IPS-NIHi11 (cell line): ENCODE measurements at regions not wholly inside any gene's neighbourhood (a gene's known extent, or its start where the extent isn't known, plus 50 kb on each side); places are given as distances from the start of the nearest gene placed in this dataset.
A peak's percentile ranks its signal among the peaks of the same experiment; 100 is the strongest.

Source experiments
- DNase-seq: peaks from one replicate; pipeline ENCODE4 v3.0.0; 2012; ENCODE audit warnings: mixed read lengths, low spot score

DNA sequence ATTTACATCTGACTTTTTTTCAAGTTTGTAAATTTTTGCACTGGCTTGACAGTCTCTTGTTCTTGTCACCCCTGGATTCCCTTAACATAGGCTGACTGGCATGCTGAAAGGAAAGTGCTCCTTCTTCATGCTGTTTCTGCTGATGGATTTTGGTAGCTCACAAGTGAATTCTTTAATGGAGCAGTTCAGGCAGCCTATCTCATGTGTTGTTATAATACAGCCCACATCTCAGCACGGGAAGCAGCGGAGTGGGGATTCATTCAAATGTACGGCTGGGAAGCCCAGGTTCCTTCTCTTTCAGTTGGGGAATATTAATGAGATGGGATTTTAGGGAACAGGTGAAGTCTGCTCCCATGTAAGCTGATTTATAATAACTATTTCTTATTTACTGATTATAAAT lies 142.8 kb downstream of the CD8B2 start:
- no peak for DNase-seq

DNA sequence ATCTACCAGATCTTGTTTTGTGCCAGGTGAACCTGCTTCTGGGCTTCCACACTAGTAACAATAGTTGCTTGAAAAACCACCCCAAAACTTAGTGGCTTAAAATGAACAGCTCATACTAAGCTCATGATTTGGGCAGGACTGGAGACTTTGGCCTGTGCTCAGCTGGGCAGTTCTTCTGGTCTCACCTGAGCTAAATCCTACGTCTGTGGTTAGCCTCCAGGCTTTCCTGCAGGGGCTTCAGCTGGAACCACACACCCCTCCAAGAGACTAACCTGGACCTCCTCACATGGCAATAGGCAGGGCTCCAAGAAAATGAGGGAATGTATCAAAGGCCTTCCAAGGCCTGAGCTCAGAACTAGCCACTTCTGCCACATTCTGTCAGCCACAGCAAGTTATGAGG lies 144.1 kb downstream of the CD8B2 start:
- no peak for DNase-seq

DNA sequence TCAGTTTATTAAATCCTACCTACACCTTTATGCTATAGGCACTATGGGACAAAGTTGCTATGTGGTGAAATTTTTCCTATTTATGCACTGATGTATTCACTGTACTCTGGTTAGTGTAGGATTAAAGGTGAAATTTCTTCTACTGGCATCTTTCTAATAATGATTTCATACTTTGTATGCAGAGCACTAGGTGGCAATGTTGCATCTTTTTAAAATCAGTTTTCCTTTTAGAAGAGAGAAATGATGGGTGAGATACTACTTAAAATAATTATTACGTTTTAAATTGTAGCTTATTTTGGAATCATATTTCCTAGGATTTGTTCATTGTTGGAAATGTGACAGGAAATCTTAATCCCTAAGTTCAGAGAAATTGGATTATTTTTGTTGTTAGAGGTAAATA lies 150.9 kb downstream of the CD8B2 start:
- DNase-seq, result peak; percentile 12

DNA sequence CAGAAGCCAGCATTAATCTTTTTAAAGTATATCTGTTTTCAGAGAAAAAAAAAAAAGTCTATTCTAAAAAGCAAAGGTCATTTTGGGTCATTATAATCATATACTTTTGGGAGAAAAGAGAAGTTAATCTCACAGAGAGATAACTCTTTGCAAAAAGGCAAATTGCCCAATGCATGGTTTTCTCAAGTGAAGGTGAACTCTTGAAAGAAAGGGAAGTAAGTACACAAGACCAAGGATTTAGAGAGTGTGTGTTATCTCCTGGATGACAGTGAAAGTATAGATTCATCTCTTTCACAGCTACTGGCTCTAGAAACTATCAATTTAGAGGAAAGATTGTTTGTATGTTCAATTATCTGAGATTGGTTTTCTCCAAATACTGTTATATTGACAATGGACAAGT lies 151.4 kb downstream of the CD8B2 start:
- no peak for DNase-seq

GRCh38 chr2:106642679-106643078 lies 155.5 kb downstream of the CD8B2 start:
- no peak for DNase-seq

DNA sequence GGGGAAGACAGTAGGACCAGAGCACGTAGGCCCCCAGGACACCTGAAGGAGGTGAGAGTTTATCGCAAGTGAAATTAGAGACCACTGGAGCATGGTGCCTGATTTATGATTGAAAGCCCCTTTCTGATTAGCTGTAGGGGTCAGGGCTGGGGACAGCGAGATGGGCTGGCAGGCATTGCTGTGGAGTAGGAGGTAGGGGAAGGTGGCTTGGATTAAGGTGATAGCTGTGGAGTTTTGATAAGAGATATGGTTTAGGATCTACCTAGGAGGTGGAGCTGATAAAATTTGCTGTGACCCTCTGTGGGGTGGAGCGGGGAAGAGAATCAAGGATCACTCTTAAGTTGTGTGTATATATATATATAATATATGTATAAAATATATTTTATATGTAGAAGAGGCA lies 157.5 kb downstream of the CD8B2 start:
- DNase-seq, result no peak

GRCh38 chr2:106646605-106647004 lies 159.4 kb downstream of the CD8B2 start:
- no peak for DNase-seq

GRCh38 chr2:106649306-106649705 lies 162.1 kb downstream of the CD8B2 start:
- no peak for DNase-seq

- no peak for DNase-seq
These were observed 166.3 kb downstream of the CD8B2 start for GRCh38 chr2:106653465-106653864.

- DNase-seq, result no peak
These were observed 171.5 kb downstream of the CD8B2 start for GRCh38 chr2:106658616-106659015.

DNA sequence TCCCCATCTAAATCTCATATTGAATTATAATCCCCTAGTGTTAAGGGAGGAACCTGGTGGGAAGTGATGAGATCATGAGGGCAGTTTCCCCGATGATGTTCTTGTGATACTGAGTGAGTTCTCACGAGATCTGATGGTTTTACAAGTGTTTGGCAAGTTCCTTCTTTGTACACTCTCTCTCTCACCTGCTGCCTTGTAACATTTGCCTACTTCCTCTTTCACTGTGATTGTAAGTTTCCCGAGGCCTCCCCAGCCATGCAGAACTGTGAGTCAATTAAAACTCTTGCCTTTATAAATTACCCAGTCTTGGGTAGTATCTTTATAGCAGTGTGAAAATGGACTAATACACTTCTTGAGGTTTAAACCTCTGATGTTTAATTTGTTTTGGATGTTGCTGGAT lies 177.5 kb downstream of the CD8B2 start:
- DNase-seq, result no peak

DNA sequence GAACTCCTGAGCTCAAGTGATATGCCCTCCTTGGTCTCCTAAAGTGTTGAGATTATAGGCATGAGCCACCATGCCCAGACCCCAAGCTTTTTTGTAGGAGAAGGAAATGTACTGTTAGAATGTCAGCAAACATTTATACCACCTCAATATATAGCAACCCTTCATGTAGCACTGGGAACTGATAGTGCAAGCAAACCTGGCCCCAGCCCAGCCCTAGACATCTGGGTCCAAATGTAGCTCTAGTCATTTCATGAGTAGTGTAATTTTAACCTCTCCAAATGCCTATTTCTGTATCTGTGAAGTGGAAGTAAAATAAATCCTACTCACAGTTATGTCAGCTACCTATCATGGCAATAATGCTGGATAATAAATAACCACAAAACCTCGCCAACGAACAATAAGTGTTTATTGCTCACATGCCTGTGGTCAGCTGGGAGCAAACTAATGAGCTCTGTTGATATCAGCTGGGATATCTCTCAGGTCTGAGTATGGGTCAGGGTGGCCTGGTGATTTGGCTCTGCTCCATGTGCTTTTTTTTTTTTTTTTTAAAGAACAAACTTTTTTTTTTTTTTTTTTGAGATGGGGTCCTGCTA lies 180.4 kb downstream of the CD8B2 start:
- DNase-seq, result no peak

GRCh38 chr2:106685180-106685897 lies 198.2 kb downstream of the CD8B2 start:
- no peak for DNase-seq

- no peak for DNase-seq
These were observed 199.2 kb downstream of the ST6GAL2 start for GRCh38 chr2:106686814-106687213.

- DNase-seq, result no peak
These were observed 190.9 kb downstream of the ST6GAL2 start for GRCh38 chr2:106694964-106695470.

GRCh38 chr2:106695919-106696318 lies 190.0 kb downstream of the ST6GAL2 start:
- no peak for DNase-seq

GRCh38 chr2:106700616-106701015 lies 185.4 kb downstream of the ST6GAL2 start:
- no peak for DNase-seq

DNA sequence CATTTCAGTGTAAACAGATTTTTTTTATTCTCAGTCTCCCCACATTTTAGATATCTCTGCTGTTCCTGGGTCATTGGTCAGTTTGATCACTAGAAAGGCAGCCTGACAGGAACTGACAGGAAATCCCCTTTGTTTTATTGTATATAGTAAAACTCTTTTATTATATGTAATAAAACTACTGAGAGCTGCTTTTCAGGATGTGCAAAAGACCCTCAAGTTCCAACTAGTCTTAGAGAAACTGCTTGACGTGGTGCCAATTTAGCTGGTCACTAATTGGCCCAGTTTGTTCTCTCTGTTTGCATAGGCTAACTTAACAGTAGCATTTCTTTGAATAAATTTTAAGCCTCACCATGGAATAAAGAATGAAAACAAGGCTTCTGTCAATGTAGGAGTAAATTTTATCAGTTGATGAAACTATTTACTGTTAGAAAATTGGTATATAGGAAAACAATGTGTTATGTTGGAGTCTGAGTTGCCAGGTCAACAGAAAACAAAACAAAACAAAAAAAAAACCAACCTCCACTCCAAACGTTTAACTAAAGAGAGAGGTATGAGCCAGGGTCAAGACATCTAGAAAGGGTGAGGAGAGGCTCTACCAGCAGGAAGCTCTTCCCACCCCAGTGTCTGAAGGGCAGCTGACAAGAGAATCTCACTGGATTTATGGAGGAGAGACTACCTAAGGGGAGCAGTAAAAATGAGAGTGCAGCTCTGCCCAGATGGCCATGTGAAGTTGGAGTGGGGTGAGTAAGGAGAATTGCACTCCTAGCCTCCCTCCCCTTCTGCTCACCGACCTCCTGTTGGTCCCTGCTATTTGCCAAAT lies 184.6 kb downstream of the ST6GAL2 start:
- no peak for DNase-seq

DNA sequence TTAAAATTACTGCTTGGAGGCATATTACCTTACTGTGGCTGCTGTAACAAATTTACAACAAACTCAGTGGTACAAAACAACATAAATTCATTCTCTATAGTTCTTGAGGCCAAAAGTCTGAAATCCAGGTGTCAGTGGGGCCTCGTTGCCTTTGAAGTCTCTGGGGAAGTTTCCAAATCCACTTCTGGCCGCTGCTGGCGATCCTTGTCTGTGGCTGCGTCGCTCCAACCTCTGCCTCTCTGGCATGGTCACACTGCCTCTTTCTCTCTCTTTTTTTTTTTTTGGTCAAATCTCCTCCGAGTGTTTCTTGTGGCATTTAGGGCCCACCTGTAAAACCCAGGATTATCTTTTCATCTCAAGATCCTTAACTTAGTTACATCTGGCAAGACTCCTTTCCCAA lies 182.8 kb downstream of the ST6GAL2 start:
- no peak for DNase-seq

- DNase-seq, result no peak
These were observed 181.2 kb downstream of the ST6GAL2 start for GRCh38 chr2:106704798-106705197.

DNA sequence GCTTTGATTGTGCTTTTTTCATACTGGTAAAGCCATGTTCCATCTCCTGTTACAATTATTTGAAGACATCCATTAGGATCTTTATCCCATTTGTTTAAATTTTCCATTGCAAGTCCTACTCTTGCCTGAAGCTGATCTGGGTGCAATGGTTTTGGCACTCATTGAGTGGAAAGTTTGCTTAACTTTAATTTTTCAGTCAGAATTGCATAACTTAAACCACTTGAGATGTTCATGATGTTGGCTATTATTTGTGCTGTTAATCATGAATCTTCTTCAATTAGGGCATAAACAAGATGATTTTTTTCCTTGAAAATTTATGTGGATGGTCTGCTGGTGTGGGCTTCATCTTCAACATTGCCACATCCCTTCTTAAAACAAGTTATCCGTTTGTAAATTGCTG lies 180.1 kb downstream of the ST6GAL2 start:
- DNase-seq, result no peak

GRCh38 chr2:106706283-106706682 lies 179.7 kb downstream of the ST6GAL2 start:
- no peak for DNase-seq

- DNase-seq, result no peak
These were observed 177.8 kb downstream of the ST6GAL2 start for GRCh38 chr2:106708209-106708608.
